ENCODE measurements at regions not wholly inside any gene's neighbourhood (a gene's known extent, or its start where the extent isn't known, plus 50 kb on each side); places are given as distances from the start of the nearest gene placed in this dataset.

- no peak for DNase-seq (ENCODE audit: extremely low read depth, low read depth)
Measured at GRCh38 chr5:135641319-135641718, 62.5 kb upstream of the CXCL14 start.

- no peak for DNase-seq (ENCODE audit: extremely low read depth, low read depth)
Measured at GRCh38 chr5:135635451-135635850, 56.7 kb upstream of the CXCL14 start.

- no peak for DNase-seq (ENCODE audit: extremely low read depth, low read depth)
Measured at GRCh38 chr5:135632798-135633197, 54.0 kb upstream of the CXCL14 start.

GRCh38 chr5:135631391-135631790 is 52.6 kb upstream of the CXCL14 start:
- no peak for DNase-seq (ENCODE audit: extremely low read depth, low read depth)

- DNase-seq (ENCODE audit: extremely low read depth, low read depth): no peak
Measured at GRCh38 chr5:135629666-135630065, 50.9 kb upstream of the CXCL14 start.

GRCh38 chr5:135628771-135629563 is 50.2 kb upstream of the CXCL14 start:
- no peak for DNase-seq (ENCODE audit: extremely low read depth, low read depth)
